SK-N-MC (cell line): ENCODE measurements at regions not wholly inside any gene's neighbourhood (a gene's known extent, or its start where the extent isn't known, plus 50 kb on each side); places are given as distances from the start of the nearest gene placed in this dataset.

Experiments
- EZH2 ChIP-seq: fragments of 200-600 bp; sonication (generic); IDR thresholded peaks from one replicate; pipeline ENCODE4 v1.6.1; 2017; ENCODE audit warnings: antibody characterized with exemption
- POLR2AphosphoS5 ChIP-seq: IDR thresholded peaks from 2 replicates; pipeline ENCODE4 v1.6.1; 2012; ENCODE audit warnings: mild to moderate bottlenecking, low read depth, low read length, borderline replicate concordance

GRCh38 chr12:18970603-18971002 lies 158.9 kb upstream of the PLEKHA5 start:
- TF ChIP-seq EZH2 (no peak), POLR2AphosphoS5 (no peak)
